ENCODE measurements at regions not wholly inside any gene's neighbourhood (a gene's known extent, or its start where the extent isn't known, plus 50 kb on each side); places are given as distances from the start of the nearest gene placed in this dataset.

DNA sequence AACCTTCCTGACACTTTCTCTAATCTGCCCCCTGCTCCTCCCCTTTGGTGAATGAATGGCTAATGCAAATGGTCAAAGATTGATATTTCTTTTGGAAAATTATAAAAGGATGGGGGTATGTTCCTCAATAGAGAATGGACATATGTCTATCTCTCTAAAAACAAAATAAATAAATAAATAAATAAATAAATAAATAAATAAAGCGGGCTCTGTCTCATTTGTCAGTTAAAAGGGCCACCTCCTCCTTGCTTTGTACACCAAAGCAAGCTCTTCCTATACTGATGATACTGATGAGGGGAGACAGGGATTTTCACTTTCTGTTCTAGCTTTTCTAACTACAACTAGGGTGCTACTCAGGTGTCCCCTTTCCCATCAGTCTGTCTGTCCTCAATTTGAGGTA lies 135.5 kb upstream of the SPACA1 start:
- no peaks in the 10 kb centered on the region for H3K36me3 ChIP-seq
- H3K27me3 ChIP-seq: no peaks in the 10 kb centered on the region
- TF ChIP-seq, protein P1, sequence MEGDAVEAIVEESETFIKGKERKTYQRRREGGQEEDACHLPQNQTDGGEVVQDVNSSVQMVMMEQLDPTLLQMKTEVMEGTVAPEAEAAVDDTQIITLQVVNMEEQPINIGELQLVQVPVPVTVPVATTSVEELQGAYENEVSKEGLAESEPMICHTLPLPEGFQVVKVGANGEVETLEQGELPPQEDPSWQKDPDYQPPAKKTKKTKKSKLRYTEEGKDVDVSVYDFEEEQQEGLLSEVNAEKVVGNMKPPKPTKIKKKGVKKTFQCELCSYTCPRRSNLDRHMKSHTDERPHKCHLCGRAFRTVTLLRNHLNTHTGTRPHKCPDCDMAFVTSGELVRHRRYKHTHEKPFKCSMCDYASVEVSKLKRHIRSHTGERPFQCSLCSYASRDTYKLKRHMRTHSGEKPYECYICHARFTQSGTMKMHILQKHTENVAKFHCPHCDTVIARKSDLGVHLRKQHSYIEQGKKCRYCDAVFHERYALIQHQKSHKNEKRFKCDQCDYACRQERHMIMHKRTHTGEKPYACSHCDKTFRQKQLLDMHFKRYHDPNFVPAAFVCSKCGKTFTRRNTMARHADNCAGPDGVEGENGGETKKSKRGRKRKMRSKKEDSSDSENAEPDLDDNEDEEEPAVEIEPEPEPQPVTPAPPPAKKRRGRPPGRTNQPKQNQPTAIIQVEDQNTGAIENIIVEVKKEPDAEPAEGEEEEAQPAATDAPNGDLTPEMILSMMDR (IDR thresholded peaks at IDR 0.05): no peak
- H3K4me1 ChIP-seq: no peaks in the 10 kb centered on the region
- H3K27ac ChIP-seq: no peak overlapping the region
- DNase-seq (ENCODE audit: low spot score in 2 of 2): no peak
- peaks cover 0 to 4% of the 10 kb centered on the region in 2 donors for H3K9me3 ChIP-seq
- no peak overlapping the region for H3K4me3 ChIP-seq
- intact Hi-C loops (cut with DNase I): no loop called here

DNA sequence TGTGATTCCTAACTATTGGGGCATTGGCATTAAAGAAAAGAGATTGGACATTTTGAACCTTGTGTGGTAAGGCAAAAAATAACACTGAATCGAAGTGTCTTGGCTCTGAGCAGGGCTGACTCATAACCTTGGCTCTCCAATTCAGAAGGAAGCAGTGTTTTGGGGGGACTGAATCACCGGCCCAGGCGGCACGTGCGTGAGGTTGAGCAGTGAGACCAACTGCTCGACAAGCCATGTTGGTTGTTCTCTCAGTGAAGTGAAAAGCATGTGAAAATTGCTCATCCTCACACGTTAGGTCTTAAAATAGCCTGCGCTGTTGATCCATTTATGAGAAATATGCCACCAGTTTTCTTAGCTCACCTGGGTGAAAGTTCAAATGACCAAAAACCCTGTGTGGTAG lies 137.8 kb upstream of the SPACA1 start:
- no peak overlapping the region for H3K4me3 ChIP-seq
- H3K4me1 ChIP-seq: no peaks in the 10 kb centered on the region
- no peaks in the 10 kb centered on the region for H3K27me3 ChIP-seq
- TF ChIP-seq, protein P1 (IDR thresholded peaks at IDR 0.05): no peak
- no peaks in the 10 kb centered on the region for H3K36me3 ChIP-seq
- peak in 1 of 2 donors; percentile 65 for DNase-seq (ENCODE audit: low spot score in 2 of 2)
- no peak overlapping the region for H3K27ac ChIP-seq
- intact Hi-C loops (cut with DNase I): no loop called here
- no peaks in the 10 kb centered on the region for H3K9me3 ChIP-seq

DNA sequence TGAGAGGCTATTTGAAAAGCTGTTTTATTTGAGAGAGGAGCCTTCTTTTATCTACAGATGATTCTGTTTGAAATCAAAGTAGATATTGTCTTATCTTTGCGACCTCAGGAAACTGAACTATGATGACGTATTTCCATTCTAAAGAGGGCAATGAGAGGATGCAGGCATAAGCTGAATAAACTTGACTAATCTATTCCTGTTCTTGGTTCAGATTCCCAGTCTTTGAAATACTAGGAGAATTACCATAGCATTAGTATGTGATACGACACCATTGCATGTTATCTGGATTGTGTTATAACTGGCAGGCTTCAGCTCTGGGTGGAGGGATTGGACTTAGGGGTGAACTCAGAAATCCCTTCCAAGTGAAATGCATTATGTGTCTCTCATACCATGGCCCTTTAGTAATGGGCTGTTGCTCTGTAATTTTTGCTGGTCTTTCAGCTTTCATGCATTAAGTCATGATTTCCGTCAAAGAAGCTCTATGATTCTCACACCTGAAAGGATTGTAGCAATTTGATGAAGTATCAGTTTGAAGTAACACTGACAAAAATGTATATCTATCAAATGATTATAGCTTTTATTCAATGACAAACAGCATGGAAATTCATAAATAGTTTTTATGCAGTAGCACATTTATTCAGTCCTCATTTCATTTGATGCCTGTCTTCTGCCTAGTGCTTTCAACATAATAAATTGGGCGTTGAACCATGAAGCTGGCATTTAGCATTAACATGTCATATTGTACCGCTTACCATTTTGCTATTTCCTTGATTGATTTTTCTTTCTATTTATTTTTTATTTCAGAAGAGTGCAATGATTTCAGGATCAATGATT lies 138.4 kb upstream of the SPACA1 start:
- Histone ChIP-seq H3K4me1 (no peaks in the 10 kb centered on the region), H3K4me3 (no peak overlapping the region), H3K9me3 (no peaks in the 10 kb centered on the region), H3K36me3 (no peaks in the 10 kb centered on the region), H3K27ac (no peak overlapping the region), H3K27me3 (no peaks in the 10 kb centered on the region)
- TF ChIP-seq, protein P1 (IDR thresholded peaks at IDR 0.05): no peak
- DNase-seq (ENCODE audit: low spot score in 2 of 2): no peak
- intact Hi-C loops (cut with DNase I): no loop called here

DNA sequence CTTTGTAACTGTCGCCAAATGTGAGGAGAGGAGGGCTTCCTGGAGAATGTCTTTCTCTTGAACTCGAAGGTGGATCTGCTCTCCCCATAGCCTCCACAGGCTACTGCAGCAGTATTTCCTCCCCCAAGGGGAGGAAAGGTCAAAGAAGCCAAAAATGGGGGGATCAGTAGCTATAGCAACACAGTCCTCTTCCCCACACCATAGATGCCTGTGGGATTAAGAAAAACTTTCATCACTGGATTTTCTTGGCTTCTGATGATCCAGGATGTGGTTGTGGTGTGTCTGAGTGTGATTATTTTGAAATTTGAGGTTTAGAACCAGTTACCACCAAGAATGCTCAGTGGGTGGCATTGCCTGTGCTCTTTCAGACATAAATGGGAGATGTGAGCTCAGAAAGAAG lies 140.1 kb upstream of the SPACA1 start:
- TF ChIP-seq, protein P1 (IDR thresholded peaks at IDR 0.05): no peak
- Histone ChIP-seq H3K9me3 (no peaks in the 10 kb centered on the region), H3K4me3 (no peak overlapping the region), H3K27ac (no peak overlapping the region), H3K36me3 (no peaks in the 10 kb centered on the region), H3K4me1 (no peaks in the 10 kb centered on the region), H3K27me3 (no peaks in the 10 kb centered on the region)
- intact Hi-C loops (cut with DNase I): no loop called here
- no peak for DNase-seq (ENCODE audit: low spot score in 2 of 2)

DNA sequence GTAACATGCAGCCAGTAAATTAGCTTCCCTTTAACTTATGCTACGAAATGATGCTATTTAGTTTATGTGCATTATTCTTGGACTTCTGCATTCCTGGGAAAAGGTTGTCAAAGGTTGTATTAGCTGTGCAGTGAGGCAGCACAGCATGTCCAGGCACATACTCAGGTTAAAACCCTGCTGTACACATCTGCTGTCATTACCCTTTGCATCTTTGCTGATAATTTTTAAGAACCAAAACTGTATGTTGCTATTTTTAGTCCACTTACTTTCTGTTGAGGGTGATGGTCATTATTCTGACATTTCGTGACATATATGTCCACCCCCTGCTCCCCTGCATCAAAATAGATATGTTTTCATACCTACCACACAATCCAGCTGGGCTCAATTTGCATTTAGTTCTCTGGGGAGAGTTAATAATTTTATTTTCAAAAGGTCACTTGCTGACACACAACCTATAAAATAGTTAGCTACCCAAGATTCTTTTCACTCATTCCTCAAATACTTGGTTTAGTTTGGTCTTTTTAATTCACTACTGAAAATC lies 142.5 kb upstream of the SPACA1 start:
- intact Hi-C loops (cut with DNase I): no loop called here
- TF ChIP-seq, protein P1 (IDR thresholded peaks at IDR 0.05): no peak
- Histone ChIP-seq H3K9me3 (no peaks in the 10 kb centered on the region), H3K27ac (no peak overlapping the region), H3K27me3 (no peaks in the 10 kb centered on the region), H3K36me3 (no peaks in the 10 kb centered on the region), H3K4me3 (no peak overlapping the region), H3K4me1 (no peaks in the 10 kb centered on the region)
- DNase-seq (ENCODE audit: low spot score in 2 of 2): no peak
